HT1080 (cell line): ENCODE measurements at regions not wholly inside any gene's neighbourhood (a gene's known extent, or its start where the extent isn't known, plus 50 kb on each side); places are given as distances from the start of the nearest gene placed in this dataset.
A peak's percentile ranks its signal among the peaks of the same experiment; 100 is the strongest.
"Not testable (repeated sequence)": the region's sequence is repeated elsewhere in the genome, so short reads cannot be mapped to it uniquely, and the experiment has no call there.

Experiments used
- DNase-seq: peaks from one replicate; pipeline ENCODE4 v3.0.0-alpha.2; 2015; ENCODE audit warnings: low read depth

- DNase-seq = no peak
These were observed 98.2 kb upstream of the TBC1D5 start for GRCh38 chr3:17840651-17841050.

GRCh38 chr3:17840126-17840525 lies 97.7 kb upstream of the TBC1D5 start:
- DNase-seq = no peak

DNA sequence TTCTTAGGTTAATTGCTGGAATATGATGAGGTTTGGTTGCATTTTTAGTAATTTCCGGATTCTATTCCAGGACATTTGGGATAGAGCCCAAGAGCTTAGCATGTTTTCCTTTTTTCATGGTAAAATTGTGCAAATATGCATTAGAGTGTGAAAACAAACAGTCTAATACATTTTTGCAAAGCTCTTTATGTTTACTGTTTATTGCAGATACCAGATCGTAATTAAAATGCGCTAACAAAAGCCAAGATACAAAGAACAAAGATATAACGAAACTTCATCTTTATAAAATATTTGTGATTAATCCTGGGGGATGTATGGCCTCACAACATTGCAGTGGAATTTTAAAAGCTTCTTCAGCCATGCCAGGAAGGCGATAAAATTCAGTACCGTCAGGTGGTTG lies 94.5 kb upstream of the TBC1D5 start:
- DNase-seq = no peak

DNA sequence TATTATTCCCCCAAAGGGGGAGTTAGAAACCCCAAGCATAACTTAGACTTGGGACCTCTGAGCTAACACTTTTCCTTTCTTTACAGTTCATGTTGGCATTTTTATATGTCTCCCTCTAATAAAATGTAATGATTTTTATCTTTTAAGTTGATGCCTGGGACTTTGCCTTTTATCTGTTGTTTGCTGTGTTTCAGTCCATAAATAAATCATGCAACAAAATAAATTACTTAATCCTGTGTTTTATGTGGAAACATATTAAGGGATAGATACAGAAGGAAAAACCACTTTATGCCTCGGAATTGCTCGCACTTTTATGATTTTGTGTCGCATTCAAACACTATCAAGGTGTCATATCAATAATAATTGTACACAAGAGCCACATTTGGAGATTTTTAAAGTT lies 93.7 kb upstream of the TBC1D5 start:
- DNase-seq = no peak

DNA sequence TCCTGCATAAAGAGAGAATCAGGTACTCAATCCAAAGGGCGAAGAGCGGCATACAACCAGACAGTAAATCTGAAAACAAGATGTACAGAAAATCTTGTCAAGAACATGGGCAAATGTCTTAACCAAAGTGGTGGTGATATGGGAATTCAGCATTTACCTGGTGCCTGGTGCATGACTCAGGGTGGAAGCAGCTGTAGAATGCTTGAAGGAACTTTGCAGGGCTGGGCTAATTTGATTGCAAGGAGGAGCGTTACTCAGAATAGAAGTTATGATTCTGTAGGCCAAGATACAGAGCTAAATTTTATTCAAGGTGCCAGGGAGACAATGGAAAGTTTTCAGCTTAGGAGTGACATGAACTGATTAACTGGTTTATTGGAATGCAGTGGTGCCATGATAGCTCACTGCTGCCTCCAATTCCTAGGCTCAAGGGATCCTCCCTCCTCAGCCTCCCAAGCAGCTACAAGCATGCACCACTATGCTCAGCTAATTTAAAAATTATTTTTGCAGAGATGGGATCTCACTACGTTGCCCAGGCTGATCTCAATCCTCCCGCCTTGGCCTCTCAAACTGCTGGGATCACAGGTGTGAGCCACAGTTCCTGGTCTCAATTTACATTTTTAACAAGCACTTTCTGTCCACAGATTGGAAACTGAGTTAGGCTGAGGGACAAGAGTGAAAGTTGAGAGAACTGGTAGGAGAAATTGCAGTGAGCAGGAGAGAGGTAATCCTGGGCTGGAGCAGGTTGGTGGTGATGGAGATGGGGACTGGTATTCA lies 91.5 kb upstream of the TBC1D5 start:
- peak; percentile 48 for DNase-seq

DNA sequence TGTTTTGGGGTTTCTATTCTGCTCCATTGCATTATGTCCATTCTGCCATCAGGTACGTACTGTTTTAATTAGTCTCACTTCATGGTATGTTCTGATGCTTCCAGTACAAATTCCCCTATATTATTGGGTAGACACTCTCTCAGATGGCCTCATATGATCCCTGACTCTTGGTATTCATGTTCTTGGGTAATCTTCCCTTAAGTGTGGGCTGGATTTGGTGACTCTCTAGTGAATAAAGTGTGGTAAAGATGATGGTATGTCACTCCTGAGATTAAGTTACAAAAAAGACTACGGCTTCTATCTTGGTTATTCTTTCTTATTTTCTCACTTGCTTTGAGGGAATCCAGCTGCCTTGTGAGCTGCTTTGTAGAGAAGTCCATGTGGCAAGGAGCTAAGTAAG lies 89.6 kb upstream of the TBC1D5 start:
- no peak for DNase-seq

- peak; percentile 11 for DNase-seq
These were observed 88.9 kb upstream of the TBC1D5 start for GRCh38 chr3:17831366-17831765.

DNA sequence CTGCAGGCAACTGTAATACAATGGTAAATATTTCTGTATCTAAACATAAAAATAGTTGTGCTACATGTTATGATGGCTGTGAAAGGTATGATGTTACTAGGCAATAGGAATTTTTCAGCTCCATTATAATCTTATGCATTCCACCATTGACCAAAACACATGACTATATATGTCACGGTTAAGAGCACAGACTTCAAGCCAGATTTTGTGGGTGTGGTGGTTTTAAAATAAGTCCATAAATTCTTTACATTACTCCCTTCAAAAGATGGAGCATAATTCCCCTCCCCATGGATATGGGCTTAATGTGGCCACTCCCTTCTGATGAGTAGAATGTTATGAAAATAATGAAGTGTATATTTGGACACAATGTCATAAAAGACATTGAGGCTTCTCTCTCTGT lies 88.4 kb upstream of the TBC1D5 start:
- no peak for DNase-seq

- no peak for DNase-seq
These were observed 86.0 kb upstream of the TBC1D5 start for GRCh38 chr3:17828388-17828787.

- DNase-seq = no peak
These were observed 82.9 kb upstream of the TBC1D5 start for GRCh38 chr3:17825298-17825697.

- no peak for DNase-seq
These were observed 81.4 kb upstream of the TBC1D5 start for GRCh38 chr3:17823816-17824215.

GRCh38 chr3:17823036-17823435 lies 80.6 kb upstream of the TBC1D5 start:
- no peak for DNase-seq

- DNase-seq = peak; percentile 23
These were observed 78.3 kb upstream of the TBC1D5 start for GRCh38 chr3:17820704-17821103.

GRCh38 chr3:17820275-17820674 lies 77.8 kb upstream of the TBC1D5 start:
- no peak for DNase-seq

DNA sequence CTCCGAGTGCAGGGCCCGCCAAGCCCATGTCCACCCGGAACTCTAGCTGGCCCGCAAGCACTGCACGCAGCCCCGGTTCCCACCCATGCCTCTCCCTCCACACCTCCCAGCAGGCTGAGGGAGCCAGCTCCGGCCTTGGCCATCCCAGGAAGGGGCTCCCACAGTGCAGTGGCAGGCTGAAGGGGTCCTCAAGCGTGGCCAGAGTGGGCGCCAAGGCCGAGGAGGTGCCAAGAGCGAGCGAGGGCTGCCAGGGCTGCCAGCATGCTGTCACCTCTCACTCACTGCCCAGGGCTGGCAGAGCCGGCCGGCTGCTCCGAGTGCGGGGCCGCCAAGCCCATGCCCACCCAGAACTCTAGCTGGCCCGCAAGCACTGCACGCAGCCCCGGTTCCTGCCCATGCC lies 75.5 kb upstream of the TBC1D5 start:
- not testable (repeated sequence) for DNase-seq

DNA sequence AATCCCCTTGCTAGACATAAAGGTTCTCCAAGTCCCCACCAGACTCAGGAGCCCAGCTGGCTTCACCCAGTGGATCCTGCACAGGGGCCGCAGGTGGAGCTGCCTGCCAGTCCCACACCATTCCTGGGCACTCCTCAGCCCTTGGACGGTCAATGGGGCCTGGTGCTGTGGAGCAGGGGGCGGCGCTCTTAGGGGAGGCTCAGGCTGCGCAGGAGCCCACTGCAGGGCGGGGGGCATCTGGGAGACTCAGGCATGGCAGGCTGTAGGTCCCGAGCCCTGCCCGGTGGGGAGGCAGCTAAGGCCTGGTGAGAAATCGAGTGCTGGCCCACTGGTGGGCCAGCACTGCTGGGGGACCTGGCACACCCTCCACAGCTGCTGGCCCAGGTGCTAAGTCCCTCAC lies 75.1 kb upstream of the TBC1D5 start:
- DNase-seq = no peak

DNA sequence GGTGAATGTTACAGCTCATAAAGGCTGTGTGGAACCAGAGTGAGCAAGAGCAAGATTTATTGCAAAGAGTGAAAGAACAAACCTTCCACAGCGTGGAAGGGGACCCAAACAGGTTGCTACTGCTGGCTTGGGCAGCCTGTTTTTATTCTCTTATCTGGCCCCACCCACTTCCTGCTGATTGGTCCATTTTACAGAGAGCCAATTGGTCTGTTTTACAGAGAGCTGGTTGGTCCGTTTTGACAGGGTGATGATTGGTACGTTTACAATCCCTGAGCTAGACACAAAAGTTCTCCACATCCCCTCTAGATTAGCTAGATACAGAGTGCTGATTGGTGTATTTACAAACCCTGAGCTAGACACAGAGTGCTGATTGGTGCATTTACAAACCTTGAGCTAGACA lies 74.4 kb upstream of the TBC1D5 start:
- DNase-seq = not testable (repeated sequence)

DNA sequence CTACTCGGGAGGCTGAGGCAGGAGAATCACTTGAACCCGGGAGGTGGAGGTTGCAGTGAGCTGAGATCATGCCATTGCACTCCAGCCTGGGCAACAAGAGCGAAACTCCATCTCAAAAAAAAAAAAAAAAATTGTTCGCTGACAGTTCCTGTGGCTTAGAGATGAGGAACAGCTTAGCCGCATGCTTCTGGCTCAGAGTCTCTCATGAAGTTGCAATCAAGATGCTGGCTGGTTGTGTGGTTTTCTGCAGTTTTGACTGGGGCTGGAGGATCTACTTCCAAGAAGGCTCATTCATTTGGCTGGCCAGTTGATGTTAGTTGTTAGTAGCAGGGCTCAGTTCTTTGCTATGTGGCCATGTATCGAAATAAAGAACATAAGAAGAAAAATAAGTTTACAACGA lies 69.9 kb upstream of the TBC1D5 start:
- DNase-seq = not testable (repeated sequence)

DNA sequence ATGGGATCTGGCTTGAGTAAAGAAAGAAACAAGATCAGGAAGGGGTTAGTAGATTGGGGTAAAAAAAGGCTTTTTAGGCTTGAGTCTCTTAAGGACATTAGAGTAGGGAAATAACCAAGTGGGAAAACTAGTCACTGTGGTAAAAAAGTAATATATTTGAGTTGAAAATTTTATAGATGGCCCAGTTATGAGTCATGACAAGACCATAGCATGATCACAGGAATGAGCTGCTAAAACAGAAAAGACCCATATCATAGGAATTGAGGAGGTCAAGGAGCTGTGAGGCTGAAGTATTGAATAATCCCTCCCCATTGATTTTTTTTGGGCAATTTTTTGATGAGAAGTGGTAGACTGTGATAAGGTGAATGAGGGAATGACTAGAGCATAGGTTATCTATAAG lies 69.2 kb upstream of the TBC1D5 start:
- peak; percentile 31 for DNase-seq

GRCh38 chr3:17810759-17811158 lies 68.3 kb upstream of the TBC1D5 start:
- peak; percentile 81 for DNase-seq

DNA sequence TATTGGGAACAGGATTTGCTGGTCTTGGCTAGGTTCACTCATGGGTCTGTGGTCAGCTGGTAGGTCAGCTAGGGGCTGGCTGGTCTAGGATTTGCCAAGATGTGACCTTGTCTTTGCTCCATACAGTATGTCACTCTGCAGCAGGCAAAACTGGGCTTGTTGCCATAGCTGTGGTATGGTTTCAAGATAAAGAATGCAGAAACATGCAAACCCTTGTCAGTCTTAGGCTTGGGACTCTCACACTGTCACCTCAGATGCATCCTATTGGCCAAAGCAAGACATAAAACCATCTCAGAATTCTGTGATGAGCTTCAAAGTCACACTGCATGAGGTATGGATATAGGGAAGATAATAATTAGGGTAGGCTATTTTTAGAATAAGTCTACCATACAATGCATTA lies 66.6 kb upstream of the TBC1D5 start:
- peak; percentile 58 for DNase-seq

GRCh38 chr3:17806876-17807275 lies 64.4 kb upstream of the TBC1D5 start:
- no peak for DNase-seq

DNA sequence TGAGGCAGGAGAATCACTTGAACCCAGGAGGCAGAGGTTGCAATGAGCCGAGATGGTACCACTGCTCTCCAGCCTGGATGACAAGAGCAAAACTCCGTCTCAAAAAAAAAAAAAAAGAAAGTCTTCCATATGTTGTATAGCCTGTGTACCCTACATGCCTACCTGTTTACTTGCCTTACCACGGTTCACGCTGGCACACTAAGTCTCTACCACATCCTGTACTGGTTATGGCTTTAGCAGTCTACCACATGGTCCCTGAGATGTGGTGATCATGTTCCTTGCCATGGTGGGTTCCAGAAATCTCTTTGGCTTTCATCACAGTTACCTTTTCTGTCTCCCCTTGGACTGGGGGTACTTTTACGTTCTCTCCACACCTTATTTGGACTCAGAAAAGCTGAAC lies 63.8 kb upstream of the TBC1D5 start:
- DNase-seq = no peak

GRCh38 chr3:17805461-17805940 lies 63.1 kb upstream of the TBC1D5 start:
- no peak for DNase-seq
